ENCODE measurements at regions not wholly inside any gene's neighbourhood (a gene's known extent, or its start where the extent isn't known, plus 50 kb on each side); places are given as distances from the start of the nearest gene placed in this dataset.

DNA sequence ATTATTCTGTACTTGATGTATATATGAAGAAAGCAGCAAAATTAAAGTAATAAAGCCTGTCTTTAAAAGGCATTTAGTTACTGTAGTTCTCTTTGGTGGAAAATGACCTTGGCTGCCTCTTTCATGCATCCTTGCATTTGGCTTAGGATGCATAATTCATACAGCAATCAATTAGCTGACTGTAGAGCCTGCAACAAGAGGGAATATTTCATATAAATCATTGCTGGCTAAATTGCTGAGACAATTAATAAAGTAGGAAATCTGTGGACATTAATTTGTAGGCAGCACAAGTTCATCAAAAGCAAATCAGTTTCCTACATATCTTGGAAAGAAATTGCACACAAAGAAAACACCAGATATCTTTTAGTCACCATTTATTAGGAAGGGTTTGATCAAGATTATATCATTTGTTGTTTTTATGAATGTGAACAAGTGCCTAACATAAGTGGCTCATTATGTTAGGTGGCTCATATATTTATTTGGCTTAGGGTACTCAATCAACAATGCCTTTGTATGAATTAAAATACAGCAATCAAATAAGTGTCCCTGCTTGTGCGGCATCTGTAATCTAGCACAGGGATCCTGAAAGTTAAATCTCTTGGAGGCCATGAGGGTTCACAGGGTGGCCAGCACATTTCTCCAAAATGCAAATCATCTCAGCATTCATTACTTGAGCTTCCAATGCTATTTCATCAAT, 220.4 kb upstream of the SPOPL start:
- FAIRE-seq (no peak), DNase-seq (ENCODE audit: low read depth) (no peak)
- no peak overlapping the region for H3K27ac ChIP-seq (ENCODE audit: low read depth, low read length)
- no peak overlapping the region for H3K4me3 ChIP-seq (ENCODE audit: insufficient read depth, low read depth, low read length)
- H2AFZ ChIP-seq (ENCODE audit: low read depth, low read length): no peak overlapping the region
- no peaks in the 10 kb centered on the region for H3K79me2 ChIP-seq (ENCODE audit: insufficient read depth, low read length)
- H4K20me1 ChIP-seq (ENCODE audit: insufficient read depth, low read length): no peaks in the 10 kb centered on the region
- peaks cover 4% of the 10 kb centered on the region for H3K4me1 ChIP-seq (ENCODE audit: insufficient read depth, low read length)
- H3K4me2 ChIP-seq (ENCODE audit: low read length): no peak overlapping the region
- no peaks in the 10 kb centered on the region for H3K9me3 ChIP-seq (ENCODE audit: insufficient read depth, low read depth, low read length)
- Mint-ChIP-seq H3K4me1 (ENCODE audit: low read depth, unreplicated experiment) (peaks cover 8% of the 10 kb centered on the region), H3K27me3 (ENCODE audit: low read depth, unreplicated experiment) (no peaks in the 10 kb centered on the region), H3K9me3 (ENCODE audit: unreplicated experiment) (no peaks in the 10 kb centered on the region), H3K36me3 (ENCODE audit: low read depth, unreplicated experiment) (no peaks in the 10 kb centered on the region), H3K27ac (ENCODE audit: unreplicated experiment) (no peak overlapping the region), H3K4me3 (ENCODE audit: unreplicated experiment) (no peak overlapping the region)
- no peak overlapping the region for H3K9ac ChIP-seq (ENCODE audit: low read length)
- no peaks in the 10 kb centered on the region for H3K36me3 ChIP-seq (ENCODE audit: insufficient read depth, low read length)
- TF ChIP-seq EZH2 (IDR thresholded peaks at IDR 0.05; ENCODE audit: insufficient read depth, low read length): no peak
- TF ChIP-seq, protein P1, sequence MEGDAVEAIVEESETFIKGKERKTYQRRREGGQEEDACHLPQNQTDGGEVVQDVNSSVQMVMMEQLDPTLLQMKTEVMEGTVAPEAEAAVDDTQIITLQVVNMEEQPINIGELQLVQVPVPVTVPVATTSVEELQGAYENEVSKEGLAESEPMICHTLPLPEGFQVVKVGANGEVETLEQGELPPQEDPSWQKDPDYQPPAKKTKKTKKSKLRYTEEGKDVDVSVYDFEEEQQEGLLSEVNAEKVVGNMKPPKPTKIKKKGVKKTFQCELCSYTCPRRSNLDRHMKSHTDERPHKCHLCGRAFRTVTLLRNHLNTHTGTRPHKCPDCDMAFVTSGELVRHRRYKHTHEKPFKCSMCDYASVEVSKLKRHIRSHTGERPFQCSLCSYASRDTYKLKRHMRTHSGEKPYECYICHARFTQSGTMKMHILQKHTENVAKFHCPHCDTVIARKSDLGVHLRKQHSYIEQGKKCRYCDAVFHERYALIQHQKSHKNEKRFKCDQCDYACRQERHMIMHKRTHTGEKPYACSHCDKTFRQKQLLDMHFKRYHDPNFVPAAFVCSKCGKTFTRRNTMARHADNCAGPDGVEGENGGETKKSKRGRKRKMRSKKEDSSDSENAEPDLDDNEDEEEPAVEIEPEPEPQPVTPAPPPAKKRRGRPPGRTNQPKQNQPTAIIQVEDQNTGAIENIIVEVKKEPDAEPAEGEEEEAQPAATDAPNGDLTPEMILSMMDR (IDR thresholded peaks at IDR 0.05; ENCODE audit: insufficient read depth, low read depth, low read length): no peak
- no peaks in the 10 kb centered on the region for H3K27me3 ChIP-seq (ENCODE audit: insufficient read depth, low read length)

DNA sequence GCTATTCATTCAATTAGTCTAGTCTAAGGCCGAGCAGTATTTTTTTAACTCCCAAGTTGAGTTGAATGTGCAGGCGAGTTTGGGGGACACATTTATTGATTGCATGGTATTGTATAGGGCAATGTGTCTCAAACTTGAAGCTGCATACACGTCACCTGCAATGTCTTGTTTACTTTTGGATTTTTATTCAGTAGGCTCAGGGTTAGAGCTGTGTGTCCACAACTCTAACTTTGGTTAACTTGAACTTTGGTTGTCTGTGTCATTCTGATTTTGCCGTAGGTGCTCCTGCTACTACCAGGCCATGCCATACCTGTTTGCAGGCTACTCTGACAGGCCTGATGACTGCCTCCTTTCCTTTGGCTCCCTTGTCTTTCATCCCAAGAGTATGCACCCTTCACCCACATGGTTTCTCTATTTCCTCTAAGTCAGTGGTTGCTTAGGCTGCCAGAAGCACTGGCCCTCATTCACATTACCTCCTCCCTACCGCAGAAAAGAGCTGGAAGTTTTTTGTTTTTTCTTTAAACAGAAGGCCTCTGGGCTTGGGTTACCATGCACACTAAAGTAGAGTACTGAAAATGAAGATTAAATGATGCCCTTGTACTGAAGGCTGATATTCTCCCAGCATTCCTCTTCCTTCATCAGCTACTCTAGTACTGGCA, 219.4 kb upstream of the SPOPL start:
- Histone ChIP-seq H3K4me1 (ENCODE audit: insufficient read depth, low read length) (no peaks in the 10 kb centered on the region), H3K9ac (ENCODE audit: low read length) (no peak overlapping the region), H2AFZ (ENCODE audit: low read depth, low read length) (no peak overlapping the region), H3K36me3 (ENCODE audit: insufficient read depth, low read length) (no peaks in the 10 kb centered on the region), H3K27me3 (ENCODE audit: insufficient read depth, low read length) (no peaks in the 10 kb centered on the region), H4K20me1 (ENCODE audit: insufficient read depth, low read length) (no peaks in the 10 kb centered on the region), H3K4me2 (ENCODE audit: low read length) (no peak overlapping the region), H3K79me2 (ENCODE audit: insufficient read depth, low read length) (no peaks in the 10 kb centered on the region), H3K27ac (ENCODE audit: low read depth, low read length) (no peak overlapping the region), H3K9me3 (ENCODE audit: insufficient read depth, low read depth, low read length) (no peaks in the 10 kb centered on the region), H3K4me3 (ENCODE audit: insufficient read depth, low read depth, low read length) (no peak overlapping the region)
- no peak for TF ChIP-seq EZH2 (IDR thresholded peaks at IDR 0.05; ENCODE audit: insufficient read depth, low read length)
- TF ChIP-seq, protein P1 (IDR thresholded peaks at IDR 0.05; ENCODE audit: insufficient read depth, low read depth, low read length): no peak
- Mint-ChIP-seq H3K4me3 (ENCODE audit: unreplicated experiment) (no peak overlapping the region), H3K27ac (ENCODE audit: unreplicated experiment) (no peak overlapping the region), H3K36me3 (ENCODE audit: low read depth, unreplicated experiment) (no peaks in the 10 kb centered on the region), H3K27me3 (ENCODE audit: low read depth, unreplicated experiment) (no peaks in the 10 kb centered on the region), H3K4me1 (ENCODE audit: low read depth, unreplicated experiment) (no peaks in the 10 kb centered on the region), H3K9me3 (ENCODE audit: unreplicated experiment) (no peaks in the 10 kb centered on the region)
- no peak for FAIRE-seq
- no peak for DNase-seq (ENCODE audit: low read depth)

DNA sequence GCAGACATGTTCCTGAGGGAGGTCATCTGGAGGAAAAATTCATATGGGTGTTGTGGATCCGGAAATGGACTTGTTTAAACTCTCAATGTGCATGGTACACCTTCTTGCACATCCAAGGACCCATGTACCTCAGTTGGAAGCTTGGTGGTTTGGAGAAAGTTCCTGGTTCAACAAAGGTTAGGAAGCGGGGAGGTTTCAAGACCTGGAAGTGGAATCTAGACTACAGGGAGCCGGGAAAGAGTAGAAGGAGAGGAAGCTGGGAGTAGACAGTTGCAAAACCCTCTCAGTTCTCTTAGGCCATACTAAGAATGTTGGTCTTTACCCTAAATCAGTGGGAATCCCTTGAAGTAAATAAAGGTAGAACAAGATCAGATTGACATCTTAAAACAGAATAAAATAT, 209.8 kb upstream of the SPOPL start:
- H3K27me3 Mint-ChIP-seq (ENCODE audit: low read depth, unreplicated experiment): no peaks in the 10 kb centered on the region
- Histone ChIP-seq H3K9ac (ENCODE audit: low read length) (no peak overlapping the region), H3K9me3 (ENCODE audit: insufficient read depth, low read depth, low read length) (no peaks in the 10 kb centered on the region), H3K79me2 (ENCODE audit: insufficient read depth, low read length) (no peaks in the 10 kb centered on the region), H3K27ac (ENCODE audit: low read depth, low read length) (no peak overlapping the region), H3K36me3 (ENCODE audit: insufficient read depth, low read length) (no peaks in the 10 kb centered on the region), H3K27me3 (ENCODE audit: insufficient read depth, low read length) (no peaks in the 10 kb centered on the region), H3K4me1 (ENCODE audit: insufficient read depth, low read length) (no peaks in the 10 kb centered on the region), H4K20me1 (ENCODE audit: insufficient read depth, low read length) (no peaks in the 10 kb centered on the region), H3K4me2 (ENCODE audit: low read length) (no peak overlapping the region), H2AFZ (ENCODE audit: low read depth, low read length) (no peak overlapping the region), H3K4me3 (ENCODE audit: insufficient read depth, low read depth, low read length) (no peak overlapping the region)
- no peak overlapping the region for H3K4me3 Mint-ChIP-seq (ENCODE audit: unreplicated experiment)
- H3K27ac Mint-ChIP-seq (ENCODE audit: unreplicated experiment): no peak overlapping the region
- DNase-seq (ENCODE audit: low read depth): no peak
- TF ChIP-seq, protein P1 (IDR thresholded peaks at IDR 0.05; ENCODE audit: insufficient read depth, low read depth, low read length): no peak
- H3K36me3 Mint-ChIP-seq (ENCODE audit: low read depth, unreplicated experiment): no peaks in the 10 kb centered on the region
- peaks cover 4% of the 10 kb centered on the region for H3K9me3 Mint-ChIP-seq (ENCODE audit: unreplicated experiment)
- H3K4me1 Mint-ChIP-seq (ENCODE audit: low read depth, unreplicated experiment): no peaks in the 10 kb centered on the region
- no peak for FAIRE-seq
